ENCODE measurements at regions not wholly inside any gene's neighbourhood (a gene's known extent, or its start where the extent isn't known, plus 50 kb on each side); places are given as distances from the start of the nearest gene placed in this dataset.
"Not testable (repeated sequence)": the region's sequence is repeated elsewhere in the genome, so short reads cannot be mapped to it uniquely, and the experiment has no call there.

- 85% methylated on average over 7 of the region's 7 CpGs for WGBS
- not testable (repeated sequence) for H3K9ac ChIP-seq (ENCODE audit: low read length); H3K27me3 ChIP-seq (ENCODE audit: control insufficient read depth in 1 of 2, insufficient read depth in 1 of 2, low read length in 2 of 2); H2AFZ ChIP-seq (ENCODE audit: low read depth, low read length); H2BK5ac ChIP-seq (ENCODE audit: low read depth, low read length, poor library complexity, severe bottlenecking); H4K8ac ChIP-seq (ENCODE audit: low read length); H2BK12ac ChIP-seq (ENCODE audit: low read length in 2 of 2); DNase-seq; H2BK15ac ChIP-seq (ENCODE audit: low read depth, poor library complexity, severe bottlenecking); H3K18ac ChIP-seq (ENCODE audit: low read depth in 1 of 2, low read length in 2 of 2); H3K14ac ChIP-seq (ENCODE audit: low read length in 2 of 2); H2AK5ac ChIP-seq (ENCODE audit: low read length, severe bottlenecking); H3K36me3 ChIP-seq (ENCODE audit: control insufficient read depth in 1 of 2, insufficient read depth in 2 of 2, low read depth in 1 of 2, low read length in 2 of 2); H3K27ac ChIP-seq (ENCODE audit: low read length, poor library complexity, severe bottlenecking); H3K4me1 ChIP-seq (ENCODE audit: control insufficient read depth, insufficient read depth, low read depth, low read length); H3K4me3 ChIP-seq (ENCODE audit: insufficient read depth in 1 of 2, low read depth in 1 of 2, low read length in 2 of 2); H3K4ac ChIP-seq (ENCODE audit: low read depth in 1 of 2, low read length in 2 of 2); H3K23ac ChIP-seq (ENCODE audit: low read length in 2 of 2); H4K91ac ChIP-seq (ENCODE audit: low read length); H3K4me2 ChIP-seq (ENCODE audit: low read length, poor library complexity, severe bottlenecking); H3K79me1 ChIP-seq (replicated peaks; ENCODE audit: low read length, poor library complexity, severe bottlenecking); H2BK120ac ChIP-seq (ENCODE audit: low read depth, low read length)
- H3K9me3 ChIP-seq (ENCODE audit: control insufficient read depth, low read length): peaks cover 58% of the 10 kb centered on the region
These were observed 86.3 kb upstream of the GLI2 start for GRCh38 chr2:120649381-120649780.

- peaks cover 2 to 14% of the 10 kb centered on the region in 2 experiments for H3K27me3 ChIP-seq (ENCODE audit: control insufficient read depth in 1 of 2, insufficient read depth in 1 of 2, low read length in 2 of 2)
- H3K9me3 ChIP-seq (ENCODE audit: control insufficient read depth, low read length): peaks cover 58% of the 10 kb centered on the region
- H4K91ac ChIP-seq (ENCODE audit: low read length): no peak overlapping the region
- no peak overlapping the region for H3K4ac ChIP-seq (ENCODE audit: low read depth in 1 of 2, low read length in 2 of 2)
- H2BK120ac ChIP-seq (ENCODE audit: low read depth, low read length): no peak overlapping the region
- WGBS: no CpG with 5 or more reads among the region's 1 CpG
- no peak overlapping the region for H2BK12ac ChIP-seq (ENCODE audit: low read length in 2 of 2)
- no peak overlapping the region for H3K23ac ChIP-seq (ENCODE audit: low read length in 2 of 2)
- no peak overlapping the region for H2AK5ac ChIP-seq (ENCODE audit: low read length, severe bottlenecking)
- H3K18ac ChIP-seq (ENCODE audit: low read depth in 1 of 2, low read length in 2 of 2): no peak overlapping the region
- no peak overlapping the region for H3K4me2 ChIP-seq (ENCODE audit: low read length, poor library complexity, severe bottlenecking)
- H3K27ac ChIP-seq (ENCODE audit: low read length, poor library complexity, severe bottlenecking): no peak overlapping the region
- no peak overlapping the region for H2BK15ac ChIP-seq (ENCODE audit: low read depth, poor library complexity, severe bottlenecking)
- H3K36me3 ChIP-seq (ENCODE audit: control insufficient read depth in 1 of 2, insufficient read depth in 2 of 2, low read depth in 1 of 2, low read length in 2 of 2): no peaks in the 10 kb centered on the region
- no peaks in the 10 kb centered on the region for H3K79me1 ChIP-seq (replicated peaks; ENCODE audit: low read length, poor library complexity, severe bottlenecking)
- H2BK5ac ChIP-seq (ENCODE audit: low read depth, low read length, poor library complexity, severe bottlenecking): no peak overlapping the region
- no peak overlapping the region for H2AFZ ChIP-seq (ENCODE audit: low read depth, low read length)
- DNase-seq: peak; percentile 8
- no peak overlapping the region for H3K4me3 ChIP-seq (ENCODE audit: insufficient read depth in 1 of 2, low read depth in 1 of 2, low read length in 2 of 2)
- H3K4me1 ChIP-seq (ENCODE audit: control insufficient read depth, insufficient read depth, low read depth, low read length): no peaks in the 10 kb centered on the region
- H4K8ac ChIP-seq (ENCODE audit: low read length): no peak overlapping the region
- H3K9ac ChIP-seq (ENCODE audit: low read length): no peak overlapping the region
- H3K14ac ChIP-seq (ENCODE audit: low read length in 2 of 2): no peak overlapping the region
These were observed 85.5 kb upstream of the GLI2 start for GRCh38 chr2:120650022-120650644.

DNA sequence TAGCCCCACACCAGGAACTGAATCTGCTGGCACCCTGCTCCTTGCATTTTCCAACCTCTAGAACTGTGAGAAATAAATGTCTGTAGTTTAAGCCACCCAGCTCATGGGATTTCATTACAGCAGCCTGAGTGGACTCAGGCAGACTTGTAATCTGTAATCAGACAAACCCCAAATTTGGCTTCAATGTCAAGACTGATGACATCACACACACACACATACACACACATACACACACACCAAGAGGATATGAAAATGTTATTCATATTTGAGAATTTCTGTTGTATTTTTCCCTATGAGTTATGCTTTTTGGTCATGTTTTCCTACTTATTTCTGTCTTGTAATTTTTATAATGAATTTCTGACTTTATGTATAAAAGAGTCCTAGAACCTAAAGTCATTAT, 83.8 kb upstream of the GLI2 start:
- H3K36me3 ChIP-seq (ENCODE audit: control insufficient read depth in 1 of 2, insufficient read depth in 2 of 2, low read depth in 1 of 2, low read length in 2 of 2): no peaks in the 10 kb centered on the region
- no peak overlapping the region for H4K8ac ChIP-seq (ENCODE audit: low read length)
- no peak overlapping the region for H3K18ac ChIP-seq (ENCODE audit: low read depth in 1 of 2, low read length in 2 of 2)
- no peak overlapping the region for H2BK15ac ChIP-seq (ENCODE audit: low read depth, poor library complexity, severe bottlenecking)
- H2AFZ ChIP-seq (ENCODE audit: low read depth, low read length): no peak overlapping the region
- no peak overlapping the region for H3K4me2 ChIP-seq (ENCODE audit: low read length, poor library complexity, severe bottlenecking)
- H3K4me1 ChIP-seq (ENCODE audit: control insufficient read depth, insufficient read depth, low read depth, low read length): no peaks in the 10 kb centered on the region
- H2AK5ac ChIP-seq (ENCODE audit: low read length, severe bottlenecking): no peak overlapping the region
- H3K14ac ChIP-seq (ENCODE audit: low read length in 2 of 2): no peak overlapping the region
- no peak overlapping the region for H2BK120ac ChIP-seq (ENCODE audit: low read depth, low read length)
- no peak overlapping the region for H3K23ac ChIP-seq (ENCODE audit: low read length in 2 of 2)
- H3K79me1 ChIP-seq (replicated peaks; ENCODE audit: low read length, poor library complexity, severe bottlenecking): no peaks in the 10 kb centered on the region
- no peak overlapping the region for H2BK5ac ChIP-seq (ENCODE audit: low read depth, low read length, poor library complexity, severe bottlenecking)
- H4K91ac ChIP-seq (ENCODE audit: low read length): no peak overlapping the region
- peaks cover 58% of the 10 kb centered on the region for H3K9me3 ChIP-seq (ENCODE audit: control insufficient read depth, low read length)
- H3K9ac ChIP-seq (ENCODE audit: low read length): no peak overlapping the region
- peaks cover 5 to 27% of the 10 kb centered on the region in 2 experiments for H3K27me3 ChIP-seq (ENCODE audit: control insufficient read depth in 1 of 2, insufficient read depth in 1 of 2, low read length in 2 of 2)
- H3K4me3 ChIP-seq (ENCODE audit: insufficient read depth in 1 of 2, low read depth in 1 of 2, low read length in 2 of 2): no peak overlapping the region
- DNase-seq: no peak
- H3K27ac ChIP-seq (ENCODE audit: low read length, poor library complexity, severe bottlenecking): no peak overlapping the region
- no peak overlapping the region for H3K4ac ChIP-seq (ENCODE audit: low read depth in 1 of 2, low read length in 2 of 2)
- no peak overlapping the region for H2BK12ac ChIP-seq (ENCODE audit: low read length in 2 of 2)

GRCh38 chr2:120653046-120653445, 82.6 kb upstream of the GLI2 start:
- Histone ChIP-seq H2AK5ac (ENCODE audit: low read length, severe bottlenecking) (no peak overlapping the region), H2AFZ (ENCODE audit: low read depth, low read length) (no peak overlapping the region), H3K4me3 (ENCODE audit: insufficient read depth in 1 of 2, low read depth in 1 of 2, low read length in 2 of 2) (no peak overlapping the region), H2BK5ac (ENCODE audit: low read depth, low read length, poor library complexity, severe bottlenecking) (no peak overlapping the region), H3K27ac (ENCODE audit: low read length, poor library complexity, severe bottlenecking) (no peak overlapping the region), H3K27me3 (ENCODE audit: control insufficient read depth in 1 of 2, insufficient read depth in 1 of 2, low read length in 2 of 2) (peaks cover 11 to 30% of the 10 kb centered on the region in 2 experiments), H3K4ac (ENCODE audit: low read depth in 1 of 2, low read length in 2 of 2) (no peak overlapping the region), H3K23ac (ENCODE audit: low read length in 2 of 2) (no peak overlapping the region), H3K4me1 (ENCODE audit: control insufficient read depth, insufficient read depth, low read depth, low read length) (no peaks in the 10 kb centered on the region), H3K4me2 (ENCODE audit: low read length, poor library complexity, severe bottlenecking) (no peak overlapping the region), H2BK120ac (ENCODE audit: low read depth, low read length) (no peak overlapping the region), H4K91ac (ENCODE audit: low read length) (no peak overlapping the region), H3K36me3 (ENCODE audit: control insufficient read depth in 1 of 2, insufficient read depth in 2 of 2, low read depth in 1 of 2, low read length in 2 of 2) (no peaks in the 10 kb centered on the region), H3K18ac (ENCODE audit: low read depth in 1 of 2, low read length in 2 of 2) (no peak overlapping the region), H3K79me1 (replicated peaks; ENCODE audit: low read length, poor library complexity, severe bottlenecking) (no peaks in the 10 kb centered on the region), H2BK15ac (ENCODE audit: low read depth, poor library complexity, severe bottlenecking) (no peak overlapping the region), H3K9ac (ENCODE audit: low read length) (no peak overlapping the region), H4K8ac (ENCODE audit: low read length) (no peak overlapping the region), H3K9me3 (ENCODE audit: control insufficient read depth, low read length) (peaks cover 57% of the 10 kb centered on the region), H2BK12ac (ENCODE audit: low read length in 2 of 2) (no peak overlapping the region), H3K14ac (ENCODE audit: low read length in 2 of 2) (no peak overlapping the region)
- DNase-seq: no peak
- WGBS: 90% methylated on average over 2 of the region's 2 CpGs

Measured in mesenchymal stem cell (in vitro differentiated cells and primary cell).